ENCODE measurements at regions not wholly inside any gene's neighbourhood (a gene's known extent, or its start where the extent isn't known, plus 50 kb on each side); places are given as distances from the start of the nearest gene placed in this dataset.

DNA sequence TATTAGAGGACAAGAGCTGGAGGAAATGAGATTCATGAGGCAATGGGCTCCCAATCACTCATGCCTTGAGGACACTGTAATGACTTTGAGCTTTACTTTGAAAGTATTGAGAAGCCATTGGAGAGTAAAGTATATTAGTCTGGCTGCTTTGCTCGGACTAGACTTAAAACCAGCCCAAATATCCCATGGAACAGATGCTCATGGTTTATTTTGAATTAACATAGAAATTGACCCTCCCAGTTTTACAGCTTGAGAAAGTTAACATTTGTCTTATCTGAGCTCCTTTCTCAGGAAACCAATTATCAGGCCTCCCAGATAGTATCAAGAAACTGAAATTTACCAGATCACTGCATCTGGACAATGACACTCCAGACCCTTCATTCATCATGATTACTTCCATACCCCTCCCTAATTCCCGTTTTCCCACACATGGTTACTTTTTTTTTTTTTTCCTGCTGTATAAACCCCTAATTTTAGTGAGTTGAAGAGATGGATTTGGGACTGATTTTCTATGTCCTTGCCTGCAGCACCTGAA, 270.8 kb upstream of the SMIM30 start:
- TF ChIP-seq, protein P1, sequence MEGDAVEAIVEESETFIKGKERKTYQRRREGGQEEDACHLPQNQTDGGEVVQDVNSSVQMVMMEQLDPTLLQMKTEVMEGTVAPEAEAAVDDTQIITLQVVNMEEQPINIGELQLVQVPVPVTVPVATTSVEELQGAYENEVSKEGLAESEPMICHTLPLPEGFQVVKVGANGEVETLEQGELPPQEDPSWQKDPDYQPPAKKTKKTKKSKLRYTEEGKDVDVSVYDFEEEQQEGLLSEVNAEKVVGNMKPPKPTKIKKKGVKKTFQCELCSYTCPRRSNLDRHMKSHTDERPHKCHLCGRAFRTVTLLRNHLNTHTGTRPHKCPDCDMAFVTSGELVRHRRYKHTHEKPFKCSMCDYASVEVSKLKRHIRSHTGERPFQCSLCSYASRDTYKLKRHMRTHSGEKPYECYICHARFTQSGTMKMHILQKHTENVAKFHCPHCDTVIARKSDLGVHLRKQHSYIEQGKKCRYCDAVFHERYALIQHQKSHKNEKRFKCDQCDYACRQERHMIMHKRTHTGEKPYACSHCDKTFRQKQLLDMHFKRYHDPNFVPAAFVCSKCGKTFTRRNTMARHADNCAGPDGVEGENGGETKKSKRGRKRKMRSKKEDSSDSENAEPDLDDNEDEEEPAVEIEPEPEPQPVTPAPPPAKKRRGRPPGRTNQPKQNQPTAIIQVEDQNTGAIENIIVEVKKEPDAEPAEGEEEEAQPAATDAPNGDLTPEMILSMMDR (conservative IDR thresholded peaks at IDR 0.05; ENCODE audit: low read depth, low read length) = no peak
- TF ChIP-seq POLR2A (IDR thresholded peaks at IDR 0.05; ENCODE audit: low read depth, low read length) (no peak), SMC3 (IDR thresholded peaks at IDR 0.05; ENCODE audit: low read depth, low read length) (no peak), MXI1 (IDR thresholded peaks at IDR 0.05; ENCODE audit: borderline replicate concordance, low read depth, low read length) (no peak), BHLHE40 (IDR thresholded peaks at IDR 0.05; ENCODE audit: low read depth, low read length) (no peak), RFX5 (IDR thresholded peaks at IDR 0.05; ENCODE audit: low read depth, low read length) (no peak), RCOR1 (IDR thresholded peaks at IDR 0.05; ENCODE audit: insufficient replicate concordance, low read length) (no peak), RAD21 (IDR thresholded peaks at IDR 0.05; ENCODE audit: low read length) (no peak), CHD1 (IDR thresholded peaks at IDR 0.05; ENCODE audit: low read depth, low read length) (no peak), CEBPB (IDR thresholded peaks at IDR 0.05; ENCODE audit: low read depth, low read length) (no peak), FOS (IDR thresholded peaks at IDR 0.05; ENCODE audit: low read depth, low read length) (no peak), NFE2L2 (IDR thresholded peaks at IDR 0.05; ENCODE audit: low read depth, low read length) (no peak)
- TF ChIP-seq, protein P2, sequence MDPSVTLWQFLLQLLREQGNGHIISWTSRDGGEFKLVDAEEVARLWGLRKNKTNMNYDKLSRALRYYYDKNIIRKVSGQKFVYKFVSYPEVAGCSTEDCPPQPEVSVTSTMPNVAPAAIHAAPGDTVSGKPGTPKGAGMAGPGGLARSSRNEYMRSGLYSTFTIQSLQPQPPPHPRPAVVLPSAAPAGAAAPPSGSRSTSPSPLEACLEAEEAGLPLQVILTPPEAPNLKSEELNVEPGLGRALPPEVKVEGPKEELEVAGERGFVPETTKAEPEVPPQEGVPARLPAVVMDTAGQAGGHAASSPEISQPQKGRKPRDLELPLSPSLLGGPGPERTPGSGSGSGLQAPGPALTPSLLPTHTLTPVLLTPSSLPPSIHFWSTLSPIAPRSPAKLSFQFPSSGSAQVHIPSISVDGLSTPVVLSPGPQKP (IDR thresholded peaks at IDR 0.05; ENCODE audit: borderline replicate concordance, low read depth, low read length) = no peak
- TF ChIP-seq, protein P3, sequence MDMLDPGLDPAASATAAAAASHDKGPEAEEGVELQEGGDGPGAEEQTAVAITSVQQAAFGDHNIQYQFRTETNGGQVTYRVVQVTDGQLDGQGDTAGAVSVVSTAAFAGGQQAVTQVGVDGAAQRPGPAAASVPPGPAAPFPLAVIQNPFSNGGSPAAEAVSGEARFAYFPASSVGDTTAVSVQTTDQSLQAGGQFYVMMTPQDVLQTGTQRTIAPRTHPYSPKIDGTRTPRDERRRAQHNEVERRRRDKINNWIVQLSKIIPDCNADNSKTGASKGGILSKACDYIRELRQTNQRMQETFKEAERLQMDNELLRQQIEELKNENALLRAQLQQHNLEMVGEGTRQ (IDR thresholded peaks at IDR 0.05; ENCODE audit: low read depth, low read length) = no peak

Data from IMR-90 (cell line).